Trophoblast cell (in vitro differentiated cells and primary cell): ENCODE measurements at regions not wholly inside any gene's neighbourhood (a gene's known extent, or its start where the extent isn't known, plus 50 kb on each side); places are given as distances from the start of the nearest gene placed in this dataset.
"Not testable (repeated sequence)": the region's sequence is repeated elsewhere in the genome, so short reads cannot be mapped to it uniquely, and the experiment has no call there.

Experiments
- DNase-seq, 2 donors: peaks; one replicate each; pipeline ENCODE4 v3.0.0-alpha.2; 2016
- H2AFZ ChIP-seq: 2 replicates; pipeline ENCODE4 v1.6.1; 2013; ENCODE audit warnings: low read length, moderate library complexity, mild to moderate bottlenecking; ENCODE audit not compliant: insufficient read depth, poor library complexity
- H2AK5ac ChIP-seq: 2 replicates; pipeline ENCODE4 v1.6.1; 2013; ENCODE audit warnings: mild to moderate bottlenecking, low read length
- H2BK120ac ChIP-seq: 2 replicates; pipeline ENCODE4 v1.6.1; 2013; ENCODE audit warnings: low read length, mild to moderate bottlenecking, moderate library complexity; ENCODE audit not compliant: insufficient read depth, poor library complexity
- H2BK12ac ChIP-seq: 2 replicates; pipeline ENCODE4 v1.6.1; 2013; ENCODE audit warnings: mild to moderate bottlenecking, low read length, moderate library complexity
- H2BK5ac ChIP-seq: 2 replicates; pipeline ENCODE4 v1.6.1; 2013; ENCODE audit warnings: low read length, low read depth, moderate library complexity, mild to moderate bottlenecking; ENCODE audit not compliant: poor library complexity
- H3K14ac ChIP-seq: 2 replicates; pipeline ENCODE4 v1.6.1; 2013; ENCODE audit warnings: mild to moderate bottlenecking, low read length
- H3K18ac ChIP-seq: 2 replicates; pipeline ENCODE4 v1.6.1; 2013; ENCODE audit warnings: mild to moderate bottlenecking, low read length
- H3K23ac ChIP-seq: 2 replicates; pipeline ENCODE4 v1.6.1; 2013; ENCODE audit warnings: low read length
- H3K27ac ChIP-seq: 2 replicates; pipeline ENCODE4 v1.5.1; 2013; ENCODE audit warnings: low read depth, mild to moderate bottlenecking, inconsistent platforms, low read length, moderate library complexity
- H3K27me3 ChIP-seq: 2 replicates; pipeline ENCODE4 v1.6.1; 2013; ENCODE audit warnings: inconsistent platforms, mild to moderate bottlenecking, low read length, moderate library complexity; ENCODE audit not compliant: insufficient read depth
- H3K36me3 ChIP-seq, 2 experiments: 1 replicate in 1 of 2; 2 replicates in 1 of 2; pipeline ENCODE4 v1.6.1; 2013; ENCODE audit warnings: low read length in 2 of 2, mild to moderate bottlenecking in 2 of 2, moderate library complexity in 1 of 2; ENCODE audit not compliant: insufficient read depth in 2 of 2, control insufficient read depth in 1 of 2
- H3K4ac ChIP-seq: 2 replicates; pipeline ENCODE4 v1.6.1; 2013; ENCODE audit warnings: low read depth, mild to moderate bottlenecking, low read length, moderate library complexity
- H3K4me1 ChIP-seq, 2 experiments: 1 replicate in 1 of 2; 2 replicates in 1 of 2; pipeline ENCODE4 v1.6.1; 2013; ENCODE audit warnings: low read length in 2 of 2, mild to moderate bottlenecking in 2 of 2, moderate library complexity in 1 of 2; ENCODE audit not compliant: insufficient read depth in 2 of 2, control insufficient read depth in 1 of 2
- H3K4me2 ChIP-seq: 2 replicates; pipeline ENCODE4 v1.6.1; 2013; ENCODE audit warnings: inconsistent platforms, mild to moderate bottlenecking, low read length, moderate library complexity
- H3K4me3 ChIP-seq: 2 replicates; pipeline ENCODE4 v1.5.1; 2013; ENCODE audit warnings: mild to moderate bottlenecking, low read depth, low read length, inconsistent platforms
- H3K79me1 ChIP-seq: one replicate; pipeline ENCODE4 v1.6.1; 2013; ENCODE audit warnings: low read length
- H3K79me2 ChIP-seq: 2 replicates; pipeline ENCODE4 v1.6.1; 2013; ENCODE audit warnings: low read length, mild to moderate bottlenecking; ENCODE audit not compliant: control insufficient read depth, insufficient read depth, poor library complexity
- H3K9ac ChIP-seq: 2 replicates; pipeline ENCODE4 v1.6.1; 2013; ENCODE audit warnings: mild to moderate bottlenecking, low read length
- H3K9me3 ChIP-seq: 2 replicates; pipeline ENCODE4 v1.6.1; 2013; ENCODE audit warnings: low read depth, mild to moderate bottlenecking, control low read depth, inconsistent platforms, low read length; ENCODE audit not compliant: insufficient read depth
- H4K12ac ChIP-seq: 2 replicates; pipeline ENCODE4 v1.6.1; 2013; ENCODE audit warnings: low read depth, mild to moderate bottlenecking, low read length, moderate library complexity
- H4K8ac ChIP-seq: 2 replicates; pipeline ENCODE4 v1.6.1; 2013; ENCODE audit warnings: low read depth, mild to moderate bottlenecking, low read length, moderate library complexity
- H4K91ac ChIP-seq: one replicate; pipeline ENCODE4 v1.6.1; 2013; ENCODE audit warnings: low read depth, mild to moderate bottlenecking, low read length, moderate library complexity
- WGBS: extraction: QIAGEN DNeasy Blood & Tissue Kit; methylation state at CpG from one replicate; pipeline ENCODE4 v1.1.7; 2013; ENCODE audit warnings: missing lambda C conversion rate; ENCODE audit not compliant: insufficient read length, insufficient coverage; ENCODE audit errors: extremely low coverage; 5-methylcytosine and 5-hydroxymethylcytosine counted together

GRCh38 chr11:90699791-90700400 is 477.0 kb upstream of the CHORDC1 start:
- WGBS, result no CpG with 5 or more reads among the region's 2 CpGs
- no peaks in the 10 kb centered on the region for H3K27me3 ChIP-seq

GRCh38 chr11:90698238-90698637 is 475.4 kb upstream of the CHORDC1 start:
- no peaks in the 10 kb centered on the region for H3K9me3 ChIP-seq
- no peak overlapping the region for H3K4me2 ChIP-seq
- no peak overlapping the region for H3K4me3 ChIP-seq
- no peak overlapping the region for H4K8ac ChIP-seq
- no peaks in the 10 kb centered on the region for H3K79me1 ChIP-seq
- H2AK5ac ChIP-seq, result no peak overlapping the region
- no peak overlapping the region for H2BK12ac ChIP-seq
- no peak overlapping the region for H3K4ac ChIP-seq
- no peak overlapping the region for H3K27ac ChIP-seq
- no peak overlapping the region for H2BK5ac ChIP-seq
- DNase-seq, result no peak
- no peaks in the 10 kb centered on the region for H3K79me2 ChIP-seq
- no peak overlapping the region for H3K9ac ChIP-seq
- H3K36me3 ChIP-seq, result no peaks in the 10 kb centered on the region
- H3K23ac ChIP-seq, result no peak overlapping the region
- no peak overlapping the region for H4K12ac ChIP-seq
- no peak overlapping the region for H2AFZ ChIP-seq
- H3K4me1 ChIP-seq, result no peaks in the 10 kb centered on the region
- no peaks in the 10 kb centered on the region for H3K27me3 ChIP-seq
- H3K14ac ChIP-seq, result no peak overlapping the region
- no peak overlapping the region for H3K18ac ChIP-seq
- no peak overlapping the region for H2BK120ac ChIP-seq
- H4K91ac ChIP-seq, result no peak overlapping the region

More at GRCh38 chr11:90699791-90700400, 477.0 kb upstream of the CHORDC1 start:
- H3K79me1 ChIP-seq, result no peaks in the 10 kb centered on the region
- no peak overlapping the region for H3K4me3 ChIP-seq
- H2BK120ac ChIP-seq, result no peak overlapping the region
- no peaks in the 10 kb centered on the region for H3K79me2 ChIP-seq
- no peaks in the 10 kb centered on the region for H3K9me3 ChIP-seq
- H3K27ac ChIP-seq, result no peak overlapping the region
- no peak overlapping the region for H2AK5ac ChIP-seq
- no peak overlapping the region for H4K12ac ChIP-seq
- H3K18ac ChIP-seq, result no peak overlapping the region
- no peak overlapping the region for H3K4me2 ChIP-seq
- no peaks in the 10 kb centered on the region for H3K4me1 ChIP-seq
- H4K8ac ChIP-seq, result no peak overlapping the region
- H3K4ac ChIP-seq, result no peak overlapping the region
- H2BK12ac ChIP-seq, result no peak overlapping the region
- no peaks in the 10 kb centered on the region for H3K36me3 ChIP-seq
- H4K91ac ChIP-seq, result no peak overlapping the region
- H2BK5ac ChIP-seq, result no peak overlapping the region
- no peak overlapping the region for H3K9ac ChIP-seq
- no peak overlapping the region for H3K14ac ChIP-seq
- H2AFZ ChIP-seq, result no peak overlapping the region
- H3K23ac ChIP-seq, result no peak overlapping the region
- DNase-seq, result no peak

- H4K12ac ChIP-seq, H3K9me3 ChIP-seq, H3K4me2 ChIP-seq, H3K27ac ChIP-seq, H3K14ac ChIP-seq, H3K18ac ChIP-seq, H2AK5ac ChIP-seq, H2AFZ ChIP-seq, H4K8ac ChIP-seq, DNase-seq, H2BK120ac ChIP-seq, H3K27me3 ChIP-seq, H4K91ac ChIP-seq, H3K4me3 ChIP-seq, H3K79me1 ChIP-seq, H3K4me1 ChIP-seq, H3K23ac ChIP-seq, H2BK12ac ChIP-seq, H3K9ac ChIP-seq, H2BK5ac ChIP-seq, H3K36me3 ChIP-seq, H3K79me2 ChIP-seq, H3K4ac ChIP-seq: not testable (repeated sequence)
- no CpG with 5 or more reads among the region's 1 CpG for WGBS
These were observed 452.6 kb upstream of the CHORDC1 start for GRCh38 chr11:90675496-90675895.

- no peaks in the 10 kb centered on the region for H3K4me1 ChIP-seq
- no peak overlapping the region for H3K23ac ChIP-seq
- H3K4me2 ChIP-seq, result no peak overlapping the region
- no peak overlapping the region for H2BK120ac ChIP-seq
- H3K79me1 ChIP-seq, result no peaks in the 10 kb centered on the region
- H2BK12ac ChIP-seq, result no peak overlapping the region
- H3K9ac ChIP-seq, result no peak overlapping the region
- H3K79me2 ChIP-seq, result no peaks in the 10 kb centered on the region
- no peak overlapping the region for H3K4me3 ChIP-seq
- DNase-seq, result peak in 1 of 2 donors; percentile 30
- no peak overlapping the region for H4K8ac ChIP-seq
- no peaks in the 10 kb centered on the region for H3K9me3 ChIP-seq
- H4K12ac ChIP-seq, result no peak overlapping the region
- H3K18ac ChIP-seq, result no peak overlapping the region
- H3K27ac ChIP-seq, result no peak overlapping the region
- H3K27me3 ChIP-seq, result no peaks in the 10 kb centered on the region
- no peak overlapping the region for H2BK5ac ChIP-seq
- no peak overlapping the region for H3K4ac ChIP-seq
- no peak overlapping the region for H4K91ac ChIP-seq
- no peak overlapping the region for H2AK5ac ChIP-seq
- no peaks in the 10 kb centered on the region for H3K36me3 ChIP-seq
- H3K14ac ChIP-seq, result no peak overlapping the region
- no peak overlapping the region for H2AFZ ChIP-seq
- WGBS, result no CpG with 5 or more reads among the region's 2 CpGs
These were observed 446.2 kb upstream of the CHORDC1 start for GRCh38 chr11:90669094-90669493.
